22Rv1 (cell line): ENCODE measurements at regions not wholly inside any gene's neighbourhood (a gene's known extent, or its start where the extent isn't known, plus 50 kb on each side); places are given as distances from the start of the nearest gene placed in this dataset.

Experiments used
- CTCF ChIP-seq: fragments of 450-650 bp; IDR thresholded peaks from 2 replicates; pipeline ENCODE4 v1.5.1; 2017; ENCODE audit warnings: mild to moderate bottlenecking
- ZFX ChIP-seq: fragments of 450-650 bp; IDR thresholded peaks from 2 replicates; pipeline ENCODE4 v1.6.1; 2017; ENCODE audit warnings: antibody characterized with exemption, borderline replicate concordance

GRCh38 chr12:33663000-33663654 lies 223.5 kb upstream of the SYT10 start:
- TF ChIP-seq CTCF (no peak), ZFX (no peak)
